ENCODE measurements at regions not wholly inside any gene's neighbourhood (a gene's known extent, or its start where the extent isn't known, plus 50 kb on each side); places are given as distances from the start of the nearest gene placed in this dataset.
"Not testable (repeated sequence)": the region's sequence is repeated elsewhere in the genome, so short reads cannot be mapped to it uniquely, and the experiment has no call there.

DNA sequence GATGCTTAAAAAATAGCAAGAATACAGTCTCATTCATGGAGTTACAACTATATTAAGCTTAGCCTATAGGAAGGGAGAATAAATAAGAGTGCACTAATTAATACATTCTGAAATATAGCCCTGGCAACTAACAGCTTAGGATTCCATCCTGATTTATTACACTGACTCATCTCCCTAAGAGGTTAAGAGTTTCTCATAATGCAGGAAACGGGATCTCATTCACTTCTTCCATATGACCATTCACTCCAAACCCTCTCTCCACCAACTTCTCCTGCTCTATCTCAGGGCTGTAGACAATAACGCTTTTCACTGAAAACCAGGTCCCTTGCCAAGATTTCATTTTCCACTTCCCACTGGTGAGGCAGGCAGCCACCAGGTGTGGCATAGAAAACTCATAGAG lies 168.5 kb upstream of the PLD5 start:
- H3K4me1 ChIP-seq, result no peaks in the 10 kb centered on the region
- no peak overlapping the region for H3K27ac ChIP-seq
- no peak overlapping the region for H3K4me3 ChIP-seq
- H3K9me3 ChIP-seq (replicated peaks), result no peaks in the 10 kb centered on the region
- no peak for DNase-seq
- no peaks in the 10 kb centered on the region for H3K27me3 ChIP-seq
- no peaks in the 10 kb centered on the region for H3K36me3 ChIP-seq

DNA sequence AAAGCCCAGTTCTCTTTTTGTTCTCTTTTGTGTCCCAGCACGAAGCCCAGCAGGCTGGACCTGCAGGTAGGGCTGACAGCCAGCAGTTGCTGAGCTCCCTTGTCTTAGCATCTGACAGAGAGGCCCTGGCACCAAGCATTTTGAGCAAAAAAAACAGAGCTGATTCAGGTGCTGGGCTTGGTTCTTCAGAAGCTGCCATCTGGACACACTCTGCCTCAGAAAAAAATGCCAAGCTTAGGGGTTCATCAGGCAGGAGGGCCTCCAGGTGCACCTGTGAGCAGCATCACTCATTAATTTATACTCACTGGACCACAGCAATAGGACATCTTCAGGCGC lies 167.1 kb upstream of the PLD5 start:
- H3K4me1 ChIP-seq, result no peaks in the 10 kb centered on the region
- no peak overlapping the region for H3K27ac ChIP-seq
- H3K27me3 ChIP-seq, result no peaks in the 10 kb centered on the region
- no peak for DNase-seq
- H3K36me3 ChIP-seq, result no peaks in the 10 kb centered on the region
- no peak overlapping the region for H3K4me3 ChIP-seq
- H3K9me3 ChIP-seq (replicated peaks), result no peaks in the 10 kb centered on the region

DNA sequence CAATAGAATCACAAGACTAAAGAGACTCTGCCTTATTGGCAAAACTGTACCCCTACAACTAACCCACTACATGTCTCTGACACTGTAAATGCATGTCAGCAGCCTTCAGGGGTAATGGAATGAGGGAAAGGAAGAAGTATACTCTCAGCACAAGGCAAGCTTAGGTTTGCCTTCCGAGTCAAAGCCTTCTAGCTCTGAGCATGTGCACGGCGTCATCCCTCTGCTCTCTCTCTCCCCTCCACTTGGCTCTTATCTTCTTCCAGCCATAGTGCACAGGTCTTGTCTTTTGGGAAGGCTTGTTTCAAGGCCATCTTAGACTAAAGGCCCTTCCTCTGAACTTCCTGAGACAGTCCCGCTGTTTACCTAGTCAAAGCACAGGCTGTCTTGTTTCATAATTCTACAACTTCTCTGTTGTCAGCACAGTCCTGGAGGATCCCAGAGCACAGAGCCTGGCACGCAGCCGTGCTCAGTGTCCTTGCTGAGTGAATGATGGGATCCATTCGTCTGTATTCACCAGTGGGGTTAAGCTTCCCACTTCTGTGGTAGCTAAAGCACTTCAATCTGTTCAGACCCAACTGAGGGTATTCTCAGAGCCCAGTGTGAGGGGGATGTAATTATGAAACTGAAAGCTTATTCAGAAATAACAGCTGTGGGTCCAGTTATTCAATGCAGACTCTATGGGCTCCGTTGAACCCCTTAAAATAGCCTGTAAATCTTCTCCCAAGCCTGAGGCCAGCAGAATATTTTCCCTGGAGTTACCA lies 166.5 kb upstream of the PLD5 start:
- Histone ChIP-seq H3K4me3 (no peak overlapping the region), H3K9me3 (replicated peaks) (no peaks in the 10 kb centered on the region), H3K27me3 (no peaks in the 10 kb centered on the region), H3K4me1 (no peaks in the 10 kb centered on the region), H3K36me3 (no peaks in the 10 kb centered on the region), H3K27ac (no peak overlapping the region)
- DNase-seq, result no peak

DNA sequence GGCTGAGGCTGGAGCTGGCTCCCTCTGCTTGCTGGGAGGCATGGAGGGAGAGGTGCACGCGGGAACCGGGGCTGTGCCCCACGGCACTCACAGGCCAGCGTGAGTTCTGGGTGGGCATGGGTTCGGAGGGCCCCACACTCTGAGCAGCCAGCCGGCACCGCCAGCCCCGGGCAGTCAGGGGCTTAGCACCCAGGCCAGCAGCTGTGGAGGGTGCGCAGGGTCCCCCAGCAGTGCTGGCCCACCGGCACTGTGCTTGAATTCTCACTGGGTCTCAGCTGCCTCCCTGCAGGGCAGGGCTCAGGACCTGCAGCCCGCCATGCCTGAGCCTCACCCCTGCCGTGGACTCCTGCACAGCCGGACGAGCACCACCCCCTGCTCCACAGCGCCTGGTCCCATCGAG lies 164.9 kb upstream of the PLD5 start:
- Histone ChIP-seq H3K4me1 (no peaks in the 10 kb centered on the region), H3K9me3 (replicated peaks) (no peaks in the 10 kb centered on the region), H3K27ac (no peak overlapping the region), H3K36me3 (no peaks in the 10 kb centered on the region), H3K27me3 (no peaks in the 10 kb centered on the region), H3K4me3 (no peak overlapping the region)
- no peak for DNase-seq

DNA sequence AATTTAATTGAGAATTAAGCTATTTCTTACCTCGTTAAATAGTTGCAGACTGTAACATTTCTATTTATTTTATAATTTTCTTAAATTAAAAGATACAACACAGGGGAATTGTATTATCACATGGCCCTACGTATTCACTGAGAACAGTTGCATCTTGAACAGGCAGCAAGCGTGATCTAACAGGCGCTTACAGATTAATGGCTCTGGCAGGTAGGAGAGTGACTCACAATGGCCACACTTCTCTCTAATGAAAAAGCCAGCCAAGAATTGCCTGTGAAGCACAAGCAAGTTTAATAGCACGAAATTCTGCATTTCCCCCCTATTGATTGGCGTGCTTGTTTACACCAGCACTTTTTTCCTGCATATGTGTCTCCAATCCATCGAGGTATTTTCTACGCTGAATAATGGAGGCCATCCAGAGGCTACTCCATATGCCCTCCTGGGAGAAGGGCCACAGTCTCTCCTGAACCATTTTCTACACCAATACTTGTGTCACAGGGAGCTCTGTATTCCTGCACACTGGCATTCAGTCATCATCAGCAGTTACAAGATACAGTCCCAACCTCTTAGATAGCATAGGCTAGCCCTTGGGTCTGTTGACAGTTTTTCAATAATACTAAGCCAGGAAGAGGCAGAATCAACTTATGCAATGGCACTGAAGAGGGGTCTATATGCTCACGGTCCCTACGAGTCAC lies 150.6 kb upstream of the PLD5 start:
- no peaks in the 10 kb centered on the region for H3K27me3 ChIP-seq
- H3K27ac ChIP-seq, result no peak overlapping the region
- H3K9me3 ChIP-seq (replicated peaks), result no peaks in the 10 kb centered on the region
- DNase-seq, result no peak
- no peaks in the 10 kb centered on the region for H3K4me1 ChIP-seq
- no peaks in the 10 kb centered on the region for H3K36me3 ChIP-seq
- no peak overlapping the region for H3K4me3 ChIP-seq

DNA sequence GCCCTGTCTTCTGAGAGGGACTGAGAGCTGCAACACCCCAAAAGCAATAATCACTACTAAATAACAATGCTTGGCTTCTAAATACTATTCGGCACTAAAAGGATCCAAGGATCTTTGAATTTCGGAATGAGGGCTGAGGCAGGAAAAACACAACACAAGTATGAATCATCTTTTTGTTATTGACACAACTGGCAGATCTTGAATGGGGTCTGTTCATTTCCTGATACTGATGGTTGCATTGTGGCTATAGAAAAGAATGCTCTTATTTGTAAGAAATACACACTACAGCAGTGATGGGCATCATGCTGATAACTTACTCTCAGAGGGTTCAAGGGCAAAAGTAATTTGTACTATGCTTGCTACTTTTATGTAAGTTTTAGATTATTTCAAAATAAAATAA lies 149.2 kb upstream of the PLD5 start:
- DNase-seq, result no peak
- H3K4me3 ChIP-seq, result no peak overlapping the region
- H3K9me3 ChIP-seq (replicated peaks), result no peaks in the 10 kb centered on the region
- H3K27ac ChIP-seq, result no peak overlapping the region
- no peaks in the 10 kb centered on the region for H3K36me3 ChIP-seq
- no peaks in the 10 kb centered on the region for H3K4me1 ChIP-seq
- H3K27me3 ChIP-seq, result no peaks in the 10 kb centered on the region

DNA sequence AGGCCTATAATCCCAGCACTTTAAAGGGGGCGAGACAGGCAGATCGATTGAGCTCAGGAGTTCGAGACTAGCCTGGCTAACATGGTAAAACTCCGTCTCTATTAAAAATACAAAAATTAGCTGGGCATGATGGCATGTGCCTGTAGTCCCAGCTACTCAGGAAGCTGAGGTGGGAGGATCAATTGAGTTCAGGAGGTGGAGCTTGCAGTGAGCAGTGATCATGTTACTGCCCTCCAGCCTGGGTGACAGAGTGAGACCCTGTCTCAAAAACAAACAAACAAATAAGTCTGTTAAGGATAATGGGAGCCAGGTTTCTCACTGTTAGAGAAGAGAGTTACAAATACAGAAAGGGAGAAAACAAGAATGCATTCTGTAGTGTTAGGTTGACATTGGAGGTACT lies 148.7 kb upstream of the PLD5 start:
- DNase-seq; H3K27me3 ChIP-seq; H3K4me1 ChIP-seq; H3K4me3 ChIP-seq; H3K9me3 ChIP-seq (replicated peaks); H3K27ac ChIP-seq; H3K36me3 ChIP-seq: not testable (repeated sequence)

DNA sequence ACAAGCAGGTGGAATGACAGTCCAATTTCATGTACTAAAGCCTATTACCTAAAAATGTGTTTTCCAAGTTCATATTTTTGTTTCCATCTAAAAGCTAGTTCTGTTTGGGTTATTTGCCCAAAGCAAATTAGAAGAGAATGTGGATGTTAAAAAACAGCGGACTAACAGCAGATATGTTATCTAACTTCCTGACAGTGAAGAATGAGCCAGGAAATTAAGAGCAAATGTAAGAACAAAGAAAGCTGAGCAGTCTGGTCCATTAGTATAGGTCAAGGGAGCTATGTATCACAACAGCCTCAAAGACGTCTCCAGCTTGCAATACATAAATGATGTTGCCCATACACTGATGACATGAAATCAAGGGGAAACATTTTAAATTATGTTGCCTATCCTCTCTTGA lies 145.5 kb upstream of the PLD5 start:
- Histone ChIP-seq H3K4me3 (no peak overlapping the region), H3K9me3 (replicated peaks) (no peaks in the 10 kb centered on the region), H3K27ac (no peak overlapping the region), H3K4me1 (no peaks in the 10 kb centered on the region), H3K27me3 (no peaks in the 10 kb centered on the region), H3K36me3 (no peaks in the 10 kb centered on the region)
- no peak for DNase-seq

DNA sequence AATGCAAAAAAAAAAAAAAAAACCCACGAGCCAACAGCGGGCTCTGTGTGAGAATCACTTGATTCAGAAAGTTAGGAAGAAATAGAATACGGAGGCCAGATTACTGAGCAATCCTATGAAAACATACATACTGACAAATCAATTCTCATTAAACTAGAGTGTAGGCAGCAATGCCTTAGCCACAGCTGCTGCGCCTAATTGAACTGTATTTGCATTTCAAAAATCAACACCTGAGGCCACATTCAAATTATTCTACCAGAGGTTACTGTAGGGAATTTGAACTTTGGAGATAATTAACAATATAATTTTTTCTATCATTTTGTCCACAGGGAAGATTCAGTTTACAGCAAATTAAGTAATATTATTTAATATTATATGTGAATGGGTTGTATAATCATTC lies 138.4 kb upstream of the PLD5 start:
- no peaks in the 10 kb centered on the region for H3K27me3 ChIP-seq
- DNase-seq, result no peak
- no peaks in the 10 kb centered on the region for H3K9me3 ChIP-seq (replicated peaks)
- H3K4me1 ChIP-seq, result no peaks in the 10 kb centered on the region
- H3K4me3 ChIP-seq, result no peak overlapping the region
- H3K27ac ChIP-seq, result no peak overlapping the region
- no peaks in the 10 kb centered on the region for H3K36me3 ChIP-seq

DNA sequence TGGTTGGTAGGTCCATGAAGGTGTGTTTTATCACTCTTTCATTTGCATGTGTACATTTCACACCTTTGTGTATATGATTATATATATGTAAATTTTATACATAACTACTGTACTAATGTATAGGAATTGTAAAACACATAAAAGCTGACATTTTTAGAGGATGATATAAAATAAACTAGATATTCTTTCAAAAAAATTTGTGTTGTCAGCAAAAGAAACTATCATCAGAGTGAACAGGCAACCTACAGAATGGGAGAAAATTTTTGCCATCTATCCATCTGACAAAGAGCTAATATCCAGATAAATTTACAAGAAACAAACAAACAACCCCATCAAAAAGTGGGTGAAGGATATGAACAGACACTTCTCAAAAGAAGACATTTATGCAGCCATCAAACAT lies 129.3 kb upstream of the PLD5 start:
- not testable (repeated sequence) for H3K36me3 ChIP-seq; H3K9me3 ChIP-seq (replicated peaks); H3K27ac ChIP-seq; DNase-seq; H3K4me1 ChIP-seq; H3K4me3 ChIP-seq; H3K27me3 ChIP-seq

DNA sequence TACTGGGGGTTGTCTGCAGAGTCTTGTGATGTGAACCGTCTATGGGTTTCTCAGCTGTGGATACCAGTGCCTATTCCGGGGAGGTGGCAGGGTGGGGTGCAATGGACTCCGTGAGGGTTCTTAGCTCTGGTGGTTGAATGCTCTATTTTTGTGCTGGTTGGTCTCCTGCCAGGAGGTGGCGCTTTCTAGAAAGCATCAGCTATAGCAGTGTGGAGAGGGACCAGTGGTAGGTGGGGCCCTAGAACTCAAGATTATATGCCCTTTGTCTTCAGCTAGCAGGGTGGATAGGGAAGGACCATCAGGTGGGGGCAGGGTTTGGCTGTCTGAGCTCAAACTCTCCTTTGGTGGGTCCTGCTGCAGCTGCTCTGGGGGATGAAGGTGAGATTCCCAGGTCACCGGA lies 127.3 kb upstream of the PLD5 start:
- no peak overlapping the region for H3K27ac ChIP-seq
- H3K4me1 ChIP-seq, result no peaks in the 10 kb centered on the region
- H3K9me3 ChIP-seq (replicated peaks), result no peaks in the 10 kb centered on the region
- no peak overlapping the region for H3K4me3 ChIP-seq
- H3K36me3 ChIP-seq, result no peaks in the 10 kb centered on the region
- H3K27me3 ChIP-seq, result no peaks in the 10 kb centered on the region
- DNase-seq, result peak; percentile 16 to 49

DNA sequence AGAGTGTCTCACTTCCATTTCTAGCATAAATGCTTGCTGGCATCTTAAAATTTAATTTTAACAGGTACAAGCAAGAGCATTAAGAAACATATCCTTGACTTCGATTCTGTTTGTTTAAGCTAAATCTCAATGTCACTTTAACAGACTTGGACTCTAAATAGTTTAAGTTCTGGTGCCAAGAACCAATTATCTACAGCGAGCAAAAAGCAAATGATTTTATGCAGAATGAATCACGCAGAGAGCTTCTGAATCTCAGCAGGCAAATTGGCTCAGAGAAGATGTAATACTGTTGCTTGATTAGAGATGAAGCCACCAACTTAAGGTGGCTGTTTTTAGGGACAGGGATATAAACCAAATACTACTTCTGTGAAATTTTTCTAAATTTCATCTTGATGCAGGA lies 117.0 kb upstream of the PLD5 start:
- Histone ChIP-seq H3K9me3 (replicated peaks) (no peaks in the 10 kb centered on the region), H3K27ac (no peak overlapping the region), H3K4me3 (no peak overlapping the region), H3K27me3 (no peaks in the 10 kb centered on the region), H3K36me3 (no peaks in the 10 kb centered on the region), H3K4me1 (no peaks in the 10 kb centered on the region)
- no peak for DNase-seq

DNA sequence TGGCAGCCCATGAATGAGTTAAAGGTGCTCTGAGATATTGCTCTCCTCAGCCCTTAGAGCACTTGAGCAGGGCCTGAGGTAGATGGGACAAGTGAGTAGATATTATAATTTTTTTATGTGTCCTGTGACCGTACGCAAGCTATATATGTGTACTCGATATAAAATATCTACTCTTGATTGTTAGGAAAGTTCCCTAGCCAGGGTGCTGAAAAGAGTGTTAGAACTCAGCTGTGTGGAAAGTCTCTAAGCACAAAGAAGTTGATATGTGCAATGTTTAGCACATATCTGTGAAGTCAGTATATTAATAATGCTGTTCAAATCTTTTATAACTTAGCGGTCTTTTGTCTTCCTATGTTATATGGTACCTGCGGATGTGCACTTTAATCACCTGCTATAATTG lies 114.6 kb upstream of the PLD5 start:
- Histone ChIP-seq H3K27me3 (no peaks in the 10 kb centered on the region), H3K4me3 (no peak overlapping the region), H3K27ac (no peak overlapping the region), H3K36me3 (no peaks in the 10 kb centered on the region), H3K4me1 (no peaks in the 10 kb centered on the region), H3K9me3 (replicated peaks) (no peaks in the 10 kb centered on the region)
- no peak for DNase-seq

DNA sequence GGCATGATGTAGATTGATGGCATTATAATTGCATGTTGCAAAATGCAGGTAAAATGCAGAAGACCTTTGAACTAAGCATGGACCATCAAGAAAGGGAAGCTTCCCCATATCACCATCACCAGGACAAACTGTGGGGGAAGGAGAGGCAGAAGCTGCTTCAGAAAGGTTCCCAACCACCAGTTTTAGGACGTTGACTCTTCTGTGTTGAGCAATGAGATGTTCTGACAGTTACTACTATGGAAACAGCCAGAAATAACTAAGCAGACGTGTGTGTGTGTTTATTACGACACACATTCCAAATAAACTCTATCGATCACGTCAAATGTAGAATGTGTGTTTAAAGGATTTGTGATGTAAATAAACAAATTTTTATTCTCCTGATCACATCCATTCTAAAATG lies 110.2 kb upstream of the PLD5 start:
- H3K9me3 ChIP-seq (replicated peaks), result no peaks in the 10 kb centered on the region
- H3K27me3 ChIP-seq, result no peaks in the 10 kb centered on the region
- no peak overlapping the region for H3K27ac ChIP-seq
- no peak for DNase-seq
- no peaks in the 10 kb centered on the region for H3K36me3 ChIP-seq
- H3K4me3 ChIP-seq, result no peak overlapping the region
- no peaks in the 10 kb centered on the region for H3K4me1 ChIP-seq

DNA sequence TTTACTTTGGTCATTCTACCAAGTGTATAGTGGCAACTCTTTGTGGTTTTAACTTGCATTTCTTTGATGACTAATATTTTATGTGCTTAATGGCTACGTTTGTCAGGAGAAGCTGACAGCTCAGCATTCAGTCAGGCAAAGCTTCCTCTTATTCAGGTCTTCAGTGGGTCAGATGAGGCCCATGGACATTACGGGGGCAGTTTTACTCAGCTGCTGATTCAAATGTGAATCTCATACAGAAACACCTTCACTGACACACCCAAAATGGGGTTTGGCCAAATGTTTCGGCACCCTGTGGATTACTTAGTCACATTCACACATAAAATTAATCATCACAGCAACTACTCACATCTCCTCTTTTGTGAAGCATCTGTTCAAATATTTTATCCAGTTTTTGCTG lies 104.9 kb upstream of the PLD5 start:
- no peaks in the 10 kb centered on the region for H3K27me3 ChIP-seq
- no peak for DNase-seq
- H3K4me1 ChIP-seq, result no peaks in the 10 kb centered on the region

DNA sequence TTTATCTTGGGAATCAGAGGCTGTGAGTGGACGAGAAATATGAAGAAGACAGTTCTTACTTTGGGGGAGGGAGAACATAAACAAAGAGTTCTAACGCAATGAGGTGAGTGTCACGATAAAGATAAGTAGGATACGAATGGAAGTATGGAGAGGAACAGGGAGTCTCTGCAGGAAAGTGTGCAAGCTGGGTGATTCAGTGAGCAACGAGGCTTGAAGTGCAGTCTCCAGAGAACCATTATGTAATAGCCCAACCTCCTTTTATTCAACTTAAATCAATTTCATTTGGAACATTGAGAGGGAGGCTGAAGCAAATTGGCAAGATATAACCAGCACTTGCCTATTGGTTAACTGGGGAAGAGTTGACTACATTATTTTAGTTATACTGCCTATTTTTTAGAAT lies 99.3 kb upstream of the PLD5 start:
- no peaks in the 10 kb centered on the region for H3K9me3 ChIP-seq (replicated peaks)
- no peaks in the 10 kb centered on the region for H3K27me3 ChIP-seq
- no peaks in the 10 kb centered on the region for H3K36me3 ChIP-seq
- no peak for DNase-seq
- H3K4me3 ChIP-seq, result no peak overlapping the region
- H3K4me1 ChIP-seq, result no peaks in the 10 kb centered on the region
- no peak overlapping the region for H3K27ac ChIP-seq

More for the DNA sequence above, 104.9 kb upstream of the PLD5 start:
- Histone ChIP-seq H3K9me3 (replicated peaks) (no peaks in the 10 kb centered on the region), H3K27ac (no peak overlapping the region), H3K4me3 (no peak overlapping the region), H3K36me3 (no peaks in the 10 kb centered on the region)
